Inferior parietal cortex (tissue), 1 donor: ENCODE measurements at regions not wholly inside any gene's neighbourhood (a gene's known extent, or its start where the extent isn't known, plus 50 kb on each side); places are given as distances from the start of the nearest gene placed in this dataset.
"Not testable (repeated sequence)": the region's sequence is repeated elsewhere in the genome, so short reads cannot be mapped to it uniquely, and the experiment has no call there.

Experiments used
- DNase-seq: peaks from one replicate; pipeline ENCODE4 v3.0.0-alpha.2; 2016; ENCODE audit errors: extremely low spot score

- DNase-seq: no peak
These were observed 650.7 kb upstream of the GRID2 start for GRCh38 chr4:91653067-91653466.

- DNase-seq: no peak
These were observed 622.7 kb upstream of the GRID2 start for GRCh38 chr4:91681091-91681490.

DNA sequence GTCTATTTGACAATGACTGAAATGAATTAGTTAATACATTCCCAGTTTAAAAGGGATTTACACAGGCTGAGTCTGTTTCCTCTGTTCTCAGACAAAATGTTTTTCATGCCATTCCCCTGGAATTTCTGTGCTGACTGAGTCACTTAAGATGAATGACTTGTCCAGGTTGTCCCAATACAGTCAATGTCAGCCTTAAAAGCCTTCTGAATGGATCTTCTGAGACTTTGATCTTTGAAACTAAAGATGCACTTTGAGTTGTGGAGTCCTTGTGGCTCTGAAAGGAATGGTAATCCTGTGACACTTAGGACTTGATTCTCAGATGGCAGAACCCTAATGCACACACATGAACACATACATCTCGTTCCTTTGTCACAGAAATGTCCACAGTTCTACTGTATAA lies 622.2 kb upstream of the GRID2 start:
- no peak for DNase-seq

GRCh38 chr4:91684955-91685354 lies 618.8 kb upstream of the GRID2 start:
- no peak for DNase-seq

DNA sequence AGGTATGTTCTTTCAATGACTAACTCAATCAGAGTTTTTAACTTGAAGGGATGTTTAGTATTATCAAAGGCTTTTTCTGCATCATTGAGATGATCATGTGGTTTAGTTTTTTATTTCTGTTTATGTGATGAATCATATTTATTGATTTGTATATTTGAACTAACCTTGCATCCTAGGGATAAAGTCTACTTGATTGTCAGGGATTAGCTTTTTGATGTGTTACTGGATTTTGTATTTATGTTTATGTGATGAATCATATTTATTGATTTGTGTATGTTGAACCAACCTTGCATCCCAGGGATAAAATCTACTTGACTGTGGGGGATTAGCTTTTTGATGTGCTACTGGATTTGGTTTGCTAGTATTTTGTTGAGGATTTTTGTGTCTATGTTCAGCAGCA lies 615.4 kb upstream of the GRID2 start:
- DNase-seq: no peak

- DNase-seq: not testable (repeated sequence)
These were observed 604.1 kb upstream of the GRID2 start for GRCh38 chr4:91699691-91700090.

- DNase-seq: no peak
These were observed 573.9 kb upstream of the GRID2 start for GRCh38 chr4:91729851-91730250.

DNA sequence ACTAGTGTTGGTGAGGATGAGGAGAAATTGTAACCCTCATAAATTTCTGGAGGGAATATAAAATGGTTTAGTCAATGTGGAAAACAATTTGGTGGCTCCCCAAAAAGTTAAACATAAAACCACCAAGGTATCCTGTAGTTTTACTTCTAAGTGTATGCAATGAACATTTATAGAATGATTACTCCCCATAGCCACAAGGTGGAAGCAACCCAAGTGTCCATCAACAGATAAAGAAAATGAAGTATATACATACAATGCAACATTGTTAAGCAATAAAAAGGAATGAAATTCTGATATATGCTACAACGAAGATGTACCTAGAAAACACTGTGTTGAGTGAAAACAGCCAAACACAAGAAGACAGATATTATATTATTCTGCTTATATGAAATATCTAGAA lies 569.1 kb upstream of the GRID2 start:
- DNase-seq: no peak

DNA sequence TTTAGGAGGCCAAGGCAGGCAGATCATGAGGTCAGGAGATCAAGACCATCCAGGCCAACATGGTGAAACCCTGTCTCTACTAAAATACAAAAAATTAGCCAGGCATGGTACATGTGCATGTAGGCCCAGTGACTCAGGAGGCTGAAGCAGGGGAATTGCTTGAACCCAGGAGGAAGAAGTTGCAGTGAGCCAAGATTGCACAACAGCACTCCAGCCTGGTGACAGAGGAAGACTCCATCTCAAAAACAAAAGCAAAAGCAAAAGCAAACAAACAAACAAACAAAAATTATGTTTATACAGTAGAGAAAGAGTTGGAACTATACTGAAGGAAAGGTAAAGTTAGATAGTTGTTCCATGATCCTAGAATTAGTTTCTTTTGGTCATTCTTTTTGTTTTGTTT lies 564.9 kb upstream of the GRID2 start:
- not testable (repeated sequence) for DNase-seq

DNA sequence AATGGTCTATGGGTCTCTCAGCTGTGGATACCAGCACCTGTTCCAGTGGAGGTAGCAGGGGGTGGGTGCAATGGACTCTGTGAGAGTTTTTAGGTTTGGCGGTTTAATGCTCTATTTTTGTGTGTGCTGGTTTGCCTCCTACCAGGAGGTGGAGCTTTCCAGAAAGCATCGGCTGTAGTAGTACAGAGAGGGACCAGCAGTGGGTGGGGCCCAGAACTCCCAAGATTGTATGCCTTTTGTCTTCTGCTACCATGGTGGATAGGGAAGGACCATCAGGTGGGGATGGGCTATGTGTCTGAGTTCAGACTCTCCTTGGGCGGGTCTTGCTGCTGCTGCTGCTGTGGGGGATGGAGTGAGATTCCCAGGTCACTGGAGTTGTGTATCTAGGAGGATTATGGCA lies 557.2 kb upstream of the GRID2 start:
- DNase-seq: no peak

GRCh38 chr4:91751961-91752360 lies 551.8 kb upstream of the GRID2 start:
- DNase-seq: no peak

DNA sequence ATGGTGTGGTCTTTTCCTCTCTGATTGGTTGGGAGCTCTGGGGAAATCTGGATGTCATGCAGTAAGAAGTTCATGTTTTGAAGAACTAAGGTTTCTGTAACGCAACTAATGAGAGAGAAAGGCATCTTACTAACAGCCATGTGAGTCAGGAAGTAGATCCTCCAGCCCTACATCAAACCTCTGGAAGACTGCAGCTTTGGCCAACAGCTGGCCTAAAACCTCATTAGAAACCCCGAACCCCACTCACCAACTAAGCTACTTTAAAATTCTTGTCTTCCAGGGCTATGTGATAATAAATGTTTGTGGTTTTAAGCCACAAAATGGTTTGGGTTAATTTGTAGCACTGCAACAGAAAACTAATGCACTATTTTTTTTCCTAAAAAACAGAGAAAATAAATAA lies 549.0 kb upstream of the GRID2 start:
- DNase-seq: no peak

DNA sequence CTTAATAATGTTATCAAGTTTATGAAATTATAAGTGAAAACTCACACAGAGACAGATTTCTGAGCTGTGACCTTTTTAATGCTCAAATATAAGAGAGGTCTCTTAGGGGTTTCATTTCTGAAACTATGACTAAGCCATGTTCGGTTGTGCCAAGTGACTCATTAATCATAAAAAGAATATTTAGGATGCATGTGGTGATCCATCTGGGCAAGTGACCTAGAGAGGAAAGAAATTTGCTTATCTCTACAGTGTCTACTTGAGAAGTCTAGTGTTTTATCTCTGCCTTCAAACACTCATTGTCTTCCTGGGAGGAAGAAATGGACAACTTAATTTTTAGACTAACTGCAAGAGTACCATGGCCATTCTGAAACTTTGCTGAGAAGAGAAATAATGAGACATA lies 545.3 kb upstream of the GRID2 start:
- no peak for DNase-seq

DNA sequence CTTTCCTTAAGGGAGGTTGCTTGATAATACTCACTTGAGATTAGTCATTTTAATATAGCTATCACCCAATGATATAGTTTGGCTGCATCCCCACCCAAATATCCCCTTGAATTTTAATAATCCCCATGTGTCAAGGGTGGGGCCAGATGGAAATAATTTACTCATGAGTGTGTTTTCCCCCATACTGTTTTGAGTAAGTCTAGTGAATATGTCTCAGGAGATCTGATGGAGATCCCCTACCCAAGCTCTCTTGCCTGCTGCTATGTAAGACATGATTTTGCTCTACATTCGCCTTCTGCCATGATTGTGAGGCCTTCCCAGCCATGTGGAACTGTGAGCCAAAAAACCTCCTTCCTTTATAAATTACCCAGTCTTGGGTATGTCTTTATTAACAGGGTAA lies 539.7 kb upstream of the GRID2 start:
- DNase-seq: no peak

GRCh38 chr4:91769912-91770311 lies 533.9 kb upstream of the GRID2 start:
- no peak for DNase-seq

GRCh38 chr4:91791631-91792030 lies 512.1 kb upstream of the GRID2 start:
- not testable (repeated sequence) for DNase-seq

DNA sequence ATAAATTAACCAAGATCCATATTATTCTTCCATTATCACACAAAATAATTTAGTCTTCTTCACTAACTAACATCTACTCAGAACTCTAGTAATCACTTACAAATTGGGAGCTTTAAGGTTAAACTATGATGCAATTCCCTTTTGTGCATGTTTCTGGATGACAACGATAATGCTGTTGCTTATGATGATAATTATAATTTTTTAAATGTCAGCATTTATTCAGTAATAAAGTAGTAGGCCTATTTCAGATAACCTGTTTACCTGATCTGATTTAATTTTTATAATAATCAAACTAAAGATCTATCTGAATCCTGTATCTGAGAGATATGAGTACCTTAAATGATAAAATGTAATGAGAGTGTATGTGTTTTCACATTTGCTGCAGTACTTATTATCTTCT lies 507.8 kb upstream of the GRID2 start:
- no peak for DNase-seq

DNA sequence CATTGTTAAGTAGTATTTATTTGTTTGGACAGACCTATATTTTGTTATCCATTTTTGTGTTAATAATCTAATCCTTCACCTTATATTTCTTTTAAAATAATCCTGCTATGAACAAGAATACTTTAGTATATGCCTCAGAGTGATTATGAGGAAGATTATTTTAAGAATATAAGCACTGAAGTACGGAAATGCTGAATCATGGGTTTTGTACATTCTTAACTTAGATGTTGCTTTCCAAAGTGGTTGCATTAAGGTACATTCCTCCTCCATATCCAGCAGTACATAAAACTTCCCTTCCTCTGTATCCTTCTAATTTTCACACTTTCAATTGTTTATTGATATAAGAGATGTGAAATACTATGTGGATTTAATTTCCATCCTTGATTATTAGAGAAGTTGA lies 491.4 kb upstream of the GRID2 start:
- no peak for DNase-seq

DNA sequence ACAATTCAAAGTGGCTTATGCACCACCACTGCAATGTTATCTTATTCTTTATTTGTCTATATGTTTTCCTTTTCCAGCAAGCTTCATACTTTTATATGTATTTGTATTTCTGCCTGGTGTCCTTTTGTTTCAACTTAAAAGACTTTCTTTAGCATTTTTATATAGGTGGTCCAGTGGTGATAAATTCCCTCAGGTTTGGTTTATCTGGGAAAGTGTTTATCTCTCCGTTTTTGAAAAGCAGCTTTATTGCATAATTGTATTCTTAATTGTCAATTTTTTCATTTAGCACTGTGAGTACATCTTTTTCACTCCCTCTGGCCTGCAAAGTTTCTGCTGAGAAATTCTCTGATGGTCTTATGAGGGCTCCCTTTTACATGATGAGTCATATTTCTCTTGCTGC lies 479.0 kb upstream of the GRID2 start:
- no peak for DNase-seq

DNA sequence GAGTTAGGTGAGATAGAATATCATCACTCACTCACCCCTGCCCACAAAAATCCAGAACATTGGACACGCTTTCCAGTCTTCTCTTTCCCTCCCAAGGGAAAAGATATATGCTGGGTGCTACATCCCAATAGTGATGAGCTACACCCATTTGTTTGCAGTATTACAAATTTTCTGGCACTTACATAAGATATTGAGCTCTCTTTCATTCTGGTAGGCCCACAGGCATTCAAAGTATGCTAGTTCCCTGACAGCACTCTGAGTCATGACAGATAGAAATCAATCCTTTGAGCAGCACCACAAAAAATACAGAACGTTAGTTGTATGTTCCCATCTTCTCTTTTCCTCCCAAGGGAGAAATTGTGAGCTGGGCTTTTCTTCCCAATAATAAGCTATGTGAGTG lies 477.6 kb upstream of the GRID2 start:
- no peak for DNase-seq

DNA sequence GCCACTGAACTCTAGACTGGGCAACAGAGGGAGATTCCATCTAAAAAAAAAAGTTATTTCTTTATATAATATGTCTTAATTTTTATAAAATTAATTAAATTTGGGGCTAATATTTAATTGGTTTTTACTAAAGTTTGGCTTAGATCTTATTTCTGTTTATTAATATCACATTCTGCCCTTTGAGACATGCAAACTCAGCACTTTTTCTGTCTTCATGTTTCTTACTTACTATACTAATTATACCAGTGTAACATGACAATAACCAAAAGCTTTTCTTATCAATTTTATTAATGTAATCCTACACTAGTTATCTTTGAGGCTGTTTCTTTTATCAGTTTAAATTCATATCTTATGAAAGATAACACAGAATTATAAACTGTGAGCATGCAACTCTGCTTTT lies 475.9 kb upstream of the GRID2 start:
- no peak for DNase-seq

- no peak for DNase-seq
These were observed 474.2 kb upstream of the GRID2 start for GRCh38 chr4:91829531-91829930.

GRCh38 chr4:91830681-91831395 lies 472.9 kb upstream of the GRID2 start:
- no peak for DNase-seq

DNA sequence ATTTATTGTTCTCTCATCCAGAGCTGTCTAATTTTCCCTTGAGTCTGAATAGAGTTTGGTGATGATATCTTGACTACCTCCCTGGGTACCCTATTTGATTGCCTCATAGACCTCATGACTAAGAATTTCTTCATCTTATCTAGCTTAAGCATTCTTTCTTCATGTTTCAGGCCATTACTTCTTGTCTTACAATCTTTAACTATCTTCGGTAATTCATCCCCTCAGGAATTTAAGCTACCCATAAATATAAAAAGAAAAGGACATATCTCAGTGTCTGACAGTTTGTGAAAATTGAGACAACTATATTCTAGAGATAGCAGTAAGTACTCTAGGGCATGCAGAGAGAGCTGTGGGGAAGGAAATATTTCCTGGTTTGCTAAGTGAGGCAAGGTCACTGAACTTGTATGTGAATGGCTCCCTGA lies 466.1 kb upstream of the GRID2 start:
- no peak for DNase-seq
